Endothelial cell of umbilical vein (primary cell): ENCODE measurements at regions not wholly inside any gene's neighbourhood (a gene's known extent, or its start where the extent isn't known, plus 50 kb on each side); places are given as distances from the start of the nearest gene placed in this dataset.

Experiments used
- BruUV-seq: library from RNA; stranded (reverse); fragments of 400-500 nt; replicated peaks from 2 replicates; lab custom pipeline; 2021; lab: Mats Ljungman, UMichigan
- CTCF ChIA-PET: fragments of 300-600, 350-600 bp; sonication (Branson Sonifier 250); formaldehyde crosslinking; loops from one replicate; lab custom pipeline; 2021; ENCODE audit warnings: antibody characterized with exemption, inconsistent platforms; lab: Charles Lee
- POLR2A ChIA-PET: fragments of 300-600, 350-600 bp; sonication (Branson Sonifier 250); formaldehyde crosslinking; loops from one replicate; lab custom pipeline; 2021; ENCODE audit warnings: antibody characterized with exemption, inconsistent platforms; lab: Charles Lee
- DNase-seq: peaks from one replicate; pipeline ENCODE4 v3.0.0-alpha.2; 2011; ENCODE audit warnings: low read depth, low spot score
- FAIRE-seq: peaks from 2 replicates; lab custom pipeline; 2011; peaks lifted over from hg19 to GRCh38; lab: Jason Lieb, UNC
- H2AFZ ChIP-seq: 2 replicates; pipeline ENCODE4 v1.6.0; 2012; ENCODE audit warnings: low read depth, low read length, control low read depth, inconsistent platforms
- H3K27ac ChIP-seq: 2 replicates; pipeline ENCODE4 v1.5.1; 2011; ENCODE audit warnings: low read depth, mild to moderate bottlenecking, control low read depth, low read length, moderate library complexity; ENCODE audit not compliant: insufficient read depth
- H3K27me3 ChIP-seq, 2 experiments: 2 replicates each; pipeline versions ENCODE4 v1.6.0 to v1.6.1; 2011; ENCODE audit warnings: low read length in 2 of 2, mixed read lengths in 1 of 2; ENCODE audit not compliant: control insufficient read depth in 2 of 2, insufficient read depth in 2 of 2
- H3K36me3 ChIP-seq, 2 experiments: 2 replicates in 1 of 2; 3 replicates in 1 of 2; pipeline ENCODE4 v1.5.1; 2011; ENCODE audit warnings: low read length in 2 of 2, mild to moderate bottlenecking in 1 of 2, moderate library complexity in 1 of 2; ENCODE audit not compliant: control insufficient read depth in 2 of 2, insufficient read depth in 2 of 2; ENCODE audit errors: extremely low read depth in 1 of 2
- H3K4me1 ChIP-seq: 3 replicates; pipeline ENCODE4 v1.5.1; 2011; ENCODE audit warnings: mild to moderate bottlenecking, low read length; ENCODE audit not compliant: control insufficient read depth, insufficient read depth; ENCODE audit errors: extremely low read depth
- H3K4me2 ChIP-seq: 2 replicates; pipeline ENCODE4 v1.6.1; 2011; ENCODE audit warnings: low read length, control low read depth, mixed read lengths; ENCODE audit not compliant: insufficient read depth
- H3K4me3 ChIP-seq, 3 experiments: fragments of 200-600 bp in 1 of 3; sonication (generic), shearing (Covaris generic) in 1 of 3; replicated peaks in 1 of 3; 2 replicates each; pipeline ENCODE4 v1.5.1; 2011 to 2016; ENCODE audit warnings: control low read depth in 3 of 3, low read length in 3 of 3, mild to moderate bottlenecking in 2 of 3, inconsistent platforms in 1 of 3, low read depth in 1 of 3, moderate library complexity in 1 of 3; ENCODE audit not compliant: insufficient read depth in 1 of 3
- H3K79me2 ChIP-seq: 2 replicates; pipeline ENCODE4 v1.6.0; 2012; ENCODE audit warnings: low read length, inconsistent platforms; ENCODE audit not compliant: control insufficient read depth, insufficient read depth
- H3K9ac ChIP-seq: replicated peaks from 2 replicates; pipeline ENCODE3; 2011; ENCODE audit warnings: low read length, control low read depth; ENCODE audit not compliant: insufficient read depth; ENCODE audit errors: extremely low read depth
- H3K9me1 ChIP-seq: replicated peaks from 3 replicates; pipeline ENCODE4 v1.6.0; 2011; ENCODE audit warnings: mild to moderate bottlenecking, low read length; ENCODE audit not compliant: control insufficient read depth, insufficient read depth; ENCODE audit errors: extremely low read depth
- H3K9me3 ChIP-seq: replicated peaks from 2 replicates; pipeline ENCODE4 v1.5.1; 2012; ENCODE audit warnings: low read length, inconsistent platforms; ENCODE audit not compliant: control insufficient read depth, insufficient read depth
- H4K20me1 ChIP-seq: replicated peaks from 2 replicates; pipeline ENCODE3; 2011; ENCODE audit warnings: mild to moderate bottlenecking, low read length; ENCODE audit not compliant: control insufficient read depth, insufficient read depth; ENCODE audit errors: extremely low read depth
- CTCF ChIP-seq, 2 donors: IDR thresholded peaks; 1 replicate in 1 of 2; 2 replicates in 1 of 2; pipeline ENCODE4 v1.5.1; 2011; ENCODE audit warnings: low read length in 2 of 2, mild to moderate bottlenecking in 2 of 2, moderate library complexity in 2 of 2, control low read depth in 1 of 2, inconsistent platforms in 1 of 2, low read depth in 1 of 2; ENCODE audit not compliant: insufficient read depth in 1 of 2; ENCODE audit errors: extremely low read depth in 1 of 2
- EZH2 ChIP-seq: IDR thresholded peaks from 2 replicates; pipeline ENCODE4 v1.6.1; 2012; ENCODE audit warnings: borderline replicate concordance, low read depth, mild to moderate bottlenecking, moderate library complexity, low read length, inconsistent platforms; ENCODE audit not compliant: severe bottlenecking
- FOS ChIP-seq: IDR thresholded peaks from 2 replicates; pipeline ENCODE4 v1.6.1; 2011; ENCODE audit warnings: mild to moderate bottlenecking, low read length, moderate library complexity, borderline replicate concordance; ENCODE audit not compliant: insufficient read depth
- GATA2 ChIP-seq: IDR thresholded peaks from 2 replicates; pipeline ENCODE4 v1.7.0; 2011; ENCODE audit warnings: low read depth, mild to moderate bottlenecking, moderate library complexity, mixed read lengths, low read length; ENCODE audit not compliant: insufficient read length, insufficient read depth
- JUN ChIP-seq: IDR thresholded peaks from 2 replicates; pipeline ENCODE4 v1.6.1; 2011; ENCODE audit warnings: borderline replicate concordance, low read depth; ENCODE audit not compliant: insufficient read length, insufficient read depth
- MAX ChIP-seq: IDR thresholded peaks from 2 replicates; pipeline ENCODE4 v1.6.1; 2011; ENCODE audit not compliant: insufficient read depth, insufficient read length
- MYC ChIP-seq: IDR thresholded peaks from one replicate; pipeline ENCODE4 v1.6.1; 2011; ENCODE audit warnings: mild to moderate bottlenecking, low read depth, low read length
- POLR2A ChIP-seq: IDR thresholded peaks from 2 replicates; pipeline ENCODE4 v1.6.1; 2012; ENCODE audit warnings: low read depth, mild to moderate bottlenecking, control low read depth, low read length
- POLR2AphosphoS5 ChIP-seq: IDR thresholded peaks from 2 replicates; pipeline ENCODE4 v1.6.1; 2012; ENCODE audit warnings: low read depth, mild to moderate bottlenecking, control low read depth, low read length, moderate library complexity; ENCODE audit not compliant: insufficient read depth
- dilution Hi-C: fragments of 300-500 bp; cut with MboI; formaldehyde crosslinking; loops from one replicate; pipeline ENCODE4 v1.15.0; 2019; ENCODE audit warnings: low sequenced_read_pairs; ENCODE audit not compliant: extremely low pct_ligation_motif_present
- intact Hi-C: fragments of 100-400 bp; cut with micrococcal nuclease; formaldehyde crosslinking; loops from one replicate; pipeline ENCODE4 v1.10.0; 2022

- no peak for FAIRE-seq
- H3K27me3 ChIP-seq = no peaks in the 10 kb centered on the region
- no peak for DNase-seq
- POLR2A ChIA-PET = no interaction called here
- no peaks in the 10 kb centered on the region for H3K36me3 ChIP-seq
- no peak overlapping the region for H3K27ac ChIP-seq
- dilution Hi-C loops (no loop called here), intact Hi-C loops (no loop called here)
- no peaks in the 10 kb centered on the region for H3K79me2 ChIP-seq
- no peak for TF ChIP-seq FOS
- no peak for TF ChIP-seq POLR2A
- TF ChIP-seq EZH2 = no peak
- TF ChIP-seq JUN = no peak
- no peak for TF ChIP-seq MYC
- no peak for TF ChIP-seq MAX
- TF ChIP-seq CTCF (IDR thresholded peaks at IDR 0.05; ENCODE audit: extremely low read depth in 1 of 2, insufficient read depth in 1 of 2, low read depth in 1 of 2, low read length in 2 of 2) = no peak
- TF ChIP-seq GATA2 = no peak
- no peak for TF ChIP-seq POLR2AphosphoS5
- CTCF ChIA-PET = no interaction called here
- H3K4me2 ChIP-seq = no peak overlapping the region
- H3K4me3 ChIP-seq = no peak overlapping the region
- H3K4me1 ChIP-seq = no peaks in the 10 kb centered on the region
- H3K9me3 ChIP-seq = no peaks in the 10 kb centered on the region
- no peak overlapping the region for H2AFZ ChIP-seq
- H4K20me1 ChIP-seq = no peaks in the 10 kb centered on the region
- no peak overlapping the region for H3K9ac ChIP-seq
- no TSS peak for BruUV-seq
- H3K9me1 ChIP-seq = no peaks in the 10 kb centered on the region
Measured at GRCh38 chr9:100686420-100686819, 108.5 kb downstream of the CAVIN4 start.
